T-helper 1 cell (primary cell): ENCODE measurements at regions not wholly inside any gene's neighbourhood (a gene's known extent, or its start where the extent isn't known, plus 50 kb on each side); places are given as distances from the start of the nearest gene placed in this dataset.

Experiments
- DNase-seq, 5 donors: peaks; one replicate each; pipeline ENCODE4 v3.0.0-alpha.2; 2012 to 2020

GRCh38 chr19:31119951-31120690 lies 229.1 kb downstream of the TSHZ3 start:
- no peak for DNase-seq

GRCh38 chr19:31118986-31119385 lies 230.2 kb downstream of the TSHZ3 start:
- no peak for DNase-seq

- no peak for DNase-seq
Measured at GRCh38 chr19:31118287-31118955, 230.8 kb downstream of the TSHZ3 start.

DNA sequence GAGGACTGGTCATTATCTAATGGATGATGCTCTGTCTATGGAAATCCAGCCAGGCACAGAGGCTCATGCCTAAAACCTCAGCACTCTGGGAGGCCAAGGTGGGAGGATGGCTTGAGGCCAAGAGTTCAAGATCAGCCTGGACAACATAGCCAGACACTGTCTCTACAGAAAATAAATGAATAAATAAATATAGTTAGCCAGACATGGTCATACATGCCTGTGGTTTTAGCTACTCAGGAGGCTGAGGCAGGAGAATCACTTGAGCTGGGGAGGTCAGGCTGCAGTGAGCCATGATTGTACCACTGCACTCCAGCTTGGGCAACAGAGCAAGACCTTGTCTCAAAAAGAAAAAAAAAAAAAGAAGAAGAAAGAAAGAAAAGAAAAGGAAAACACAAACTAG lies 234.7 kb downstream of the TSHZ3 start:
- no peak for DNase-seq

DNA sequence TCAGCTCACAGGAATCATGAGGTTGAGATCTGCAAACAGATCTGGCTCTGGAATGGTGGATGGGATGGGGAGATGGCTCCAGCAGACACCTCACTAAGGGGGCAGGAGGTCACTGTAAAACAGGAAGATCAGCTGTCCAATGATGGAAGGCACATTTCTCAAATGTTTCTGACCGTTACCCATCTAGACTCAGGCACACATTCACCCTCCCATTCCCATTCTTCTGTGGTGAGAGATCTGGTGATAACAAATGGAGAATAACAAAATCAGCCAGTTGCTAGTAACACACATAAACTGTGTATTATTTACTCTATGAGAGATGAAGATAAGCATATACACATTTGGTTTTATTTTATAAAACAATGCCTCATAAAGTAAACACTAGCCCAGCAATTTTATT lies 235.9 kb downstream of the TSHZ3 start:
- no peak for DNase-seq

DNA sequence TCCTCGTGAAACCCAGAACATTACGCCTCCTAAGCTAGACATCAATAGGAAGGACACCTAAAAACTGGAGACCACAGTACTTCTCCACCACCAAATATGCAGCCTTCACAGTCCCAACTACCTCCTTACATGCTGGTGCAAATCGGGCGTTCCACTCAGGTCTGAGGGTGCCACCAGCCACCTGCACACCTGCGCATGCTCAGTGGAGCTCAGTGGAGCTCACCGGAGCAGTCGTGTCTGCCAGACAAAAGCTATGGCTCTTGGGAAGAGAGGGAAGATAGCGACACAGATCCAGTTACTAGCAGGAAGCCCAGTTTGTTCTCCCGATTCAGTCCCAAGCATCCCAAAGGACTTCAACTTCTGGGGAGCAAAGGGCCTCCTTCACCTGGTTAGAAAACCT lies 237.1 kb downstream of the TSHZ3 start:
- DNase-seq: no peak

DNA sequence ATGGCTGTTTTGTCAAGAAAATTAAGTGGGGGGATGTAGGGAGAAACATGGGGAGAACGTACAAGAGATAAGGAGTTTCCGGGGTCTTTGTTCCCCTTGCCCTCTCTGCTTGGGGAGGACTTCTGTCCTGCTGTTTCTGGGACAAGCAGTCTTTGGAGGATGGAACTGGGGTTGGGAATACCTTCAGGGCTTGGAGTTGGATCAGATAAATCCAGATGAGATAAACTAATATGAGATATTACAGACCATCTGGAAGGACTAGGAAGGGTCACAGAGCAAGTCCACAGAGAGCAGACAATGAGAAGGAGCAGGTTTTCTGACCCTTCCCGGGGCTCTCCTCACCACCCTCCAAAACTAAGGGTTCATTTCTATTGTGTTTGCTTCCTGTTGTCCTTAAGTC lies 237.5 kb downstream of the TSHZ3 start:
- no peak for DNase-seq

GRCh38 chr19:31110336-31110735 lies 238.9 kb downstream of the TSHZ3 start:
- no peak for DNase-seq

DNA sequence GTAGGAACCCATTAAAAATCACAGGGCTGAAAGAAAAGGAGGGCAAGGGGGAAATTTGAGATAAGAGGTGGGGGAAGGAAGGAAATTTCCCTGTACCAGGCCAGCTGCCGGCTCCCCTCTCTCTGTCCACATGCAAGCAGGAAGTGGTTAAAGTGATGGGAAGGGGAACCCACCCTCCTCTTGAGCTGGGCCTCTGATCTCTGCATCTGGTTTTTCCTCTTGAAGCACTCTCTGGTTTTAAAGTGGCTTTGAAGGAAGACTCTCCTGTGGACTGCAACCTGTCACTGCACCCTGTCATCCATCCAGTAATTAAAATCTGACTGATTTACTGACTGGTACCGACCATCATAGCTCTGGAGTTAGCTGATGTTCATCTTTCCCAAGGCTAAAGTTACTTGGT lies 239.6 kb downstream of the TSHZ3 start:
- no peak for DNase-seq

- DNase-seq: no peak
Measured at GRCh38 chr19:31107096-31107495, 242.1 kb downstream of the TSHZ3 start.

DNA sequence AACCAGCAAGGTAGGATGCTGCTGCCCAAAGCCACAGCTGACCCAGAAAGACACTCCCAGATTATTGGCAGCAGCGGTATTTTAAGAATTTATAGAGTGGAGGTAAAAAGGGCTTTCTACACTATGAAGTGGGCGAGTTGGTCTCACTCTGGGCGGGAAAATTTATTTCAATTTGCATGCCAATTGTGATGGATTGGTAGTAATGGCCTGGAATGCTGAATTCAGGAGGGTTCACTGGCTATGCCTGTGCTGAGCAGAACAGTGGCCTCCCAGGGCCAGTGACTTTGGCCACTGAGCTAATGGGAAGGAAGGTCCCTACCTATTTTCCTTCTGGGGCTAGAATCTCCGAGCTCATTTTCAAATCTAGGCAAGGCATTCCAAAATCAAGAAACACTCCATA lies 243.5 kb downstream of the TSHZ3 start:
- DNase-seq: no peak

DNA sequence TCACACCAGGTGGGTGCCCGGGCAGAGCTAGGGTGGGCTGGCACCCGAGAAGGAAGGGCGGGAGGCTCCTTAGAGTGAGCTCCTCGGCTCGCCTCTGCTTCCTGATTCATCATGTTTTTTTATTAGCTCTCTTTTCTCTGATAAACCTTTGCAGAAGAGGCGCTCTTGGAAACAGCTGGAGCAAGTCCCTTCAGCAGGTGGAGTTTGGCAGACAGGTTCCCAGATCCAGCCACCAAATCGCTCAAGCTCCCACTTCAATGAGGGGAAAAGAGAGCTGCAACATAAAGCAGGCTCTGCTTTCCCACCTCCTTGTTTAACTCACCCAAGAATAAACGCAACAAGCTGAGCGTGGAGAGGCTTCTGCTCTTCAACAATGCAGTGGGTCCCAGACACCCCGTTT lies 244.8 kb downstream of the TSHZ3 start:
- no peak for DNase-seq

- no peak for DNase-seq
Measured at GRCh38 chr19:31103228-31103627, 246.0 kb downstream of the TSHZ3 start.

GRCh38 chr19:31102674-31103073 lies 246.6 kb downstream of the TSHZ3 start:
- DNase-seq: no peak

DNA sequence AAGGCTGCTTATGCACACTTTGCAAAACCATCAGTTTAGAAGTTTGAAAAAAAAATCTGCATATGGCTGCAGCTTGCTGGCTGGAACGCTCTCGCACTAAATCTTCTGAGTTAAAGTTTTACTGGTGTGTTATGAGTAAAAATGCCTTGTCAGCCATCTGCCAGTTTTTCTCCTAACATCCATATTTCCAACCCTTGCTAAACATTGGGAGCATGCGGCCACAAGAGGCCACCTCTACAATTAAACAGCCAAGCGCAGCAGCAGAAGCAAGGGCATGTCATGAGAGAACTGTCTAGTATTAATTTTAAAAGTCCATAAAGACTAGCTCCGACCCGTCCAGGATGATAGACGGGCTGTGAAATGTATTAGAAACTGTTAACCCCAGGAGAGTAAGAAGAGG lies 248.3 kb downstream of the TSHZ3 start:
- DNase-seq: no peak

GRCh38 chr19:31100206-31100590 lies 249.0 kb downstream of the TSHZ3 start:
- DNase-seq: no peak

GRCh38 chr19:31099515-31100205 lies 249.6 kb downstream of the TSHZ3 start:
- DNase-seq: no peak

GRCh38 chr19:31098836-31099235 lies 250.4 kb downstream of the TSHZ3 start:
- DNase-seq: no peak

GRCh38 chr19:31096935-31097545 lies 252.2 kb downstream of the TSHZ3 start:
- DNase-seq: no peak

DNA sequence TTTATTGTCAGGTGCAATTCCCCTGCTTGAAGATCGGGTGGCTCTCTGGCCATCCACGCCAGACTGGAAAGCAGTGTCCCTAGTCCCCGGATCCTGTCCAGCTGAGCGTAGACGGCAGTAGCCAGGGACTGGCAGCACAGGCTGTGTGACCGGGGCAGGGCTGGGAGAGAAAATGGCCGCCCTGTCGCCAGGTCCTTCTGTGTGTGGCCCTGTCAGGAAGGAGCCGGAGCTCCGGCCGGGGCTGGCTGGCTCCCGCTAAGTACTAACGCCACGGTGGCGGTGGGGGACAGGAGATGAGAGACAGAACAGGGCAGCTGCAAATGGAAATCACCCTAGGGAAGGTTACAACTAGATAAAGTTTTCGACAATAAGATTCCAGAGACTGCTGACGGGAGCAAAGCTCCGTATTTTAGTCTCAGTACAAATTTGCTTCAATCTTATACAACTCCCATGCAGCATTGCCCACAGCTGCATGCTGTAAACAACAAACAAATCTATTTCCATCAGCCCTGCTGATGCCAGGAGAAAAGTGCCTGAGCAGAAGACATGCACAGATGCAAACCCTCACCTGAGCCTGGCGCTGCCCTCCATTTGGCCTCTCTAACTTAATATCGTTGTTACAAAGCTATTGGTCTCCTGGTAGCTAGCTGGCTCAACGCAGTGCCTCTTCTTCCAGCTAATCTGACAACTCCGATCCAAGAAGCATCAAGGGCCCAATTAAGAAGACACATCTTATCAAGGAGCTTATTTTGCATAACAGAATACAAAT lies 253.0 kb downstream of the TSHZ3 start:
- no peak for DNase-seq

DNA sequence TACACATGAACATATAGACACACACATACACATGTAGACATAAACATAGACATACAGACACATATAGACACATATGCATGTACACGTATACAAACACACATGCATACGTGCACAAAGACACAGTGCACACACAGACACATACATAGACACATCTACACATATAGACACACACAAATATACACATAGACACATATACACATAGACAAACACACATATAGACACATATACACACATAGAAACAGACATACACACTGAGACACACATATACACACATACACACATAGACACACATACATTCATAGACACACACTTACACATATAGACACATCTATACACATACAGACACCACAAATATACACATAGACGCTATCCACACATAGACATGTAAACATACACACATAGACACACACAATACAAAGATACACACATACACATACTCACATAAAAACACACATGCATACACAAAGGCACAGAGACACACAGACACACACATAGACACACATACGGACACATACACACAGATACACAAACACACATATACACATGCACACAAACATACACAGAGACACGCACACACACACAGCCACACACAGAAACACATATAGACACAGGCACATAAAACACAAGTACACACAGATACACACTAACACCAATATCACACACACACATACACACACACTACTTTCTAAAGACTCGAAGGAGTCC lies 254.0 kb downstream of the TSHZ3 start:
- DNase-seq: no peak

DNA sequence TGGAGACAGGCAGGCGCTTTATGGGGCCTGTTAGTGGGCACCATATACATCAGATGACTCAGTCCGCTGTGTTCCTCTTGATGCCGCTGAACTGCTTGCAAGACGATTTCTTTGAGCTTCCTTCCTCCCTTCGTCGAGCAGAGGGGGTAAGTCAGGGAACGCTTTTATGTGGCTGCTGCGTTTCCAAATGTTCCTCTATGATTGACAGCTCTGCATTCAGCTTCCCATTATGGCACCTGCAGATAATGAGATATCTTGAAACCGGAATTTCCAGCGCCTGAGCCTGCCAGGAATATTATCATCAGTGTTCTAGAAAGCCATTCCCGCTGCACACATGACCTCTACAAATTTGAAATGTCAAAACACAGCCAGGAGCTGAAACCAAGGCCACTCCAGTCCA lies 257.0 kb downstream of the TSHZ3 start:
- no peak for DNase-seq
